SKM-1 treated with dmso at 0.1 percent for 144 hours (cell line): ENCODE measurements at regions not wholly inside any gene's neighbourhood (a gene's known extent, or its start where the extent isn't known, plus 50 kb on each side); places are given as distances from the start of the nearest gene placed in this dataset.
"Not testable (repeated sequence)": the region's sequence is repeated elsewhere in the genome, so short reads cannot be mapped to it uniquely, and the experiment has no call there.

Source experiments
- DNase-seq: peaks from one replicate; lab custom pipeline; 2025; ENCODE audit not compliant: unreplicated experiment; lab: John Stamatoyannopoulos, UW

DNA sequence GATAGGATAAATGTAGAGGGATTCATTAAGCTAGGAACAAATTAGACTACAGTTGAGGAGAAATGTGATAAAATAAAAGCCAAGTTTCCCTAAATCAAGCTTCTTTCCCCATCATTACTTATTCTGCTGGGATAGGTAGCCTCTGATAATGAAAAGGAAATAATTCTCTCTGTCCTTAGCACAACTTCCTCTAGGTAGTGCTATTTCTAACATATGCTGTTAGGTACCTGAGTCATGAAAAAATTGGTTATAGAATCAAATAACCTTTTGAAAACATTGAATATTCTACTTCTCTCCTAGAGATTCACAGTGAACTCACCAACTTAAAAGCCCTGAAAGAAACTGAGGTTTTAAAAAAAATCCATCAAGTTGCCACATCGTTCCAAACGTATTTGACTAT, 1793.1 kb downstream of the EFNA5 start:
- no peak for DNase-seq

DNA sequence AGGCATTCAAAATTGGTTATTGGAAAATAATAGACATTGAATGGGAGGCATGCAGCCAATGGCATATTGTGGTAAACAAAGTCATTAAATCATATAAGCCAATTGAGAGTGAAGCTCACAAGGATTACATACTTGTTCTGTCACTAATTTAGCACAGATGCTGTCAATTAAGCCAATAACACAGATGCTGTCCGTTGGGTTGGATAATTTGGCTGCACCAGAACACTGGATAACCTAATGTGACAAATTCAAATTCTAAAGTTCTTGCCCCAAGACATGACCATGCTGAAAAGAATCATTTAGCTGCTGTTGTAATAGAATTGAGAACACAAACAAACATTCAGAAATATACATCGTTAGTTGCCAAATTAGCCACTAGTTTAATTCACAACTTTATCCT, 1796.4 kb downstream of the EFNA5 start:
- no peak for DNase-seq

GRCh38 chr5:105872569-105873270, 1798.0 kb downstream of the EFNA5 start:
- DNase-seq: no peak

DNA sequence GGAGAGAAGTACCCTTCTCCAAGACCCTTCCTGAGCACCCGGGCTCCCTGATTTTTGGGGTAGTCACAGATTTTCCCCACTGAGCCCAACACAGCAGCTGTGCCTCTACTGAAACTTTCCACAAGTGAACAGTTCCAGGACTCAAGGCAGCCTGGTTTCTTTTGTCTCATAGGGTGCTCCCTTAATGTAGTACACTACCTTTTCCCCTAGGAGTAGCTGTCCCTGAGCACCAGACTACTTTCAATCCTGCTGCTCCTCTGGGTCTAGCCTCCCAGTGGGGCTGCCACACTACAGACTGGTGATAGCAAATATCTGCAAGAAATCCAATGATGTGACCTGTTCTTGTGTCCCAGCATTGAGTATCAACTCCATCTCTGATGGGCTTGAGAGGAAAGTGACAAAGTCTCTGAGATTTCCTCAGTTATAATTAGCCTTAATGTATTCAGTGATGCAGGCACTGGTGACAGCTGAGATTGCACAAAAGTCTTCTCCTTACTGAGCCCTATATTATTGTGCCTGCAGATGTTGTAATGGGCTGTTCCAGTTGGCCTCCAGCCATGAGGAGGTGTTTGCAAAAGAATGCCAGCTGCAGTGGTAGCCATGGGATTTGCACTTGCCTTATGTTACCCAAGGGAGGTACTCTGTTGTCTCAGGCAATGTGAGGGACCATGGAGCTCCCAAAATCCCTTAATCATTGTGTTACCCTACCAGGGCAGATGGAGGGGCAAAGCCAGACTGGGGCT, 1802.5 kb downstream of the EFNA5 start:
- DNase-seq: no peak

DNA sequence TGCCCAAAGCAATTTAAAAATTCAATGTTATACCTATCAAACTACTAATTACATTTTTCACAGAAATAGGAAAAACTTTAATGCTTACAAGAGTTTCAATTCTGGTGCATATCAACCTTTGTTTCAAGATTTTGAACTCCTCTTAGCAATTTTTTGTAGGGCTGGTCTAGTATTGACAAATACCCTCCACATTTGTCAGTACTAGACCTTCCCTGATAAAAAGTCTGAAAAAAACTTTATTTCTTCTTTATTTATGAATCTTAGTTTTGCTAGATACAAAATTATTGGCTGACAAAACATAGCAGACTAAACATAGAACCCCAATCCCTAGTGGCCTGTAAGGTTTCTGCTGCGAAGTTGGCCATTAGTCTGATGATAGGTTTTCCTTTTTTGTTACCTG, 1804.9 kb downstream of the EFNA5 start:
- no peak for DNase-seq

- DNase-seq: not testable (repeated sequence)
Measured at GRCh38 chr5:105859350-105859749, 1811.4 kb downstream of the EFNA5 start.

- DNase-seq: no peak
Measured at GRCh38 chr5:105849701-105850100, 1821.0 kb downstream of the EFNA5 start.

DNA sequence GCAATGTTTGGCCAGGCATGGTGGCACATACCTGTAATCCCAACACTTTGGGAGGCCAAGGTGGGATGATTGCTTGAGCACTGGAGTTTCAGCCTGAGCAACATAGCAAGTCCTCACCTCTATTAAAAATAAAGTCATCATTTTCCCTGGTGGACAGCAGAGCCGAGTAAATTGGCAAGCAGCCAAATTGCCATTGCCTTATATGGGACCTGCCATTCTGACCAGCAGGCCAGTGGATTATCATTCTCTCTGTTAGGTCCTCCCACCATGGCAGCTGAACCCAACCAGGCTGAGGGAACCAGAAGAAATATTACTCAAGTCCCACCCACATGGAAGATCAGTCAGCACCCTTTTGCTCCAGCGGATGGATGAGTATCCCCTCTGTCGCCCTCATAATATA, 1829.9 kb downstream of the EFNA5 start:
- DNase-seq: no peak

GRCh38 chr5:105836887-105837286, 1833.8 kb downstream of the EFNA5 start:
- DNase-seq: no peak

DNA sequence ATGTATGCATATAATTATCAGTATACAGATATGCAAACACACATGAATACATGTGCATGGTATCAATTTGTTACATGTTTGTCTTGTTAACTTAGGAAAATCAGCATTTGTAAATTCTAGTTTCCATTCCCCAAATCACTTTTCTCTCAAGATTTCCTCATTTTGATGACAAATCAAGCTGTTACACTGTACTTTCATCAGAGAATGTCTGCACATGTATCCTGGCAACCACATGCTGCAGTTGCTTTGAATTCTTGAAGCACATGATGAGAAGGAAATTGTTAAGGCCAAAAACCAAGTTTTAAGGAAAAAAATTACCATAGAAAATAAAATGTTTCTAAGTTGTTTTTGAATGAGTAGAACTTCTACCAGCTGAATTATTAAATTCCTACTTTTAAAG, 1834.5 kb downstream of the EFNA5 start:
- no peak for DNase-seq

DNA sequence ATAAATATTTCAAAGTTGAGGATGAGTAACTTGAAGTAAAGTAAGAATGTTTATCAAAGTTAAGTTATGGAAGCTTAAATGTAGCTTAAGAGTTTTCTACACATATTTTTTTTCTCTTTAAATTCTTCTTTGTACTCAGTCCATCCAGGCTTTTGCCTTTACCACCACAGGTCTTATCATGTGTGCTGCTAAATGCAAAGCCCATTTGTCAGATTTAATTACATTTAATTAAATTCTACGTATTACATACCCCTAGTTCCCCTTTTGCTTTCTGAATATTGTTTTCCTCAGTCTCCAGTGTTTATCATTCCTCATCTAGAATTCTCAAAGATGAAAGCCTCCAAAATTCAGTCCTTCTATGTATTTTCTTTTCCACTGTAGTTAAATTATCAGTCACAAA, 1841.9 kb downstream of the EFNA5 start:
- no peak for DNase-seq

GRCh38 chr5:105821800-105822199, 1848.9 kb downstream of the EFNA5 start:
- DNase-seq: no peak

DNA sequence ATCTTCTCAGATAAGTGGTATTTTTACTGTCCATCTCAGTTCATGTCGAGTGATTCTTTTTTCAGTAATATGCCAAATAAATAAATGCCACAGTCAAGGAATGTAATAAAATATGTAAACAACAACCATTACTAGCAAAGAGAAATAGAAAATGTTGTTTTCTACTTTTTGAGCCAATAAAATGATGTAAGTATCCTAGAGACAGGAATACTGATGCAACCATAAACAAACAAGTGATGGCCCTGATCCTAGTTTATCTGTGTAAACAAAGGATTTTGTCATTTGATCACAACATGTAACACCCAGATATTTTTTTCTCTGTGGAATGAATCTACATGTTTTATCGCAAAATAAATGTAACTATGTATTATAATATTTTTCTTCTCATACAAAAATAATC, 1852.8 kb downstream of the EFNA5 start:
- no peak for DNase-seq

DNA sequence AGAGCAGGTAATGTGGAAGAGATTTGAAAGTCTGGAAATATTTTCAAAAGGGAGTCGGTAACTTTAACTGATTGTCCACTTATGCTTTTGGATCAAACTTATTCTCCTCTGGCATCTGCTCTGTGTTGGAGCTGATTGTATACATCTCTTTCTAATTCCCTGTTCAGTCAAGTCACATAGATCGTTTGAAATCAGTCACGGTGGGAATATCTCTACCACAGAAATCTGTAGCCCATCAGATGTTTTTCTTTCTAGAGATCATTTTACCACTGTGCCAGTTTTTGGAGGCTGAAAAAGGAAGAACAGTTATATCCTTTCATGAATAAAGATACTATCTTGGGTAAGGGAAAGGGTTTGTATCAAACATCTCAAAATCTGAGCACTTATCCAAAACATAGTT, 1853.3 kb downstream of the EFNA5 start:
- no peak for DNase-seq

DNA sequence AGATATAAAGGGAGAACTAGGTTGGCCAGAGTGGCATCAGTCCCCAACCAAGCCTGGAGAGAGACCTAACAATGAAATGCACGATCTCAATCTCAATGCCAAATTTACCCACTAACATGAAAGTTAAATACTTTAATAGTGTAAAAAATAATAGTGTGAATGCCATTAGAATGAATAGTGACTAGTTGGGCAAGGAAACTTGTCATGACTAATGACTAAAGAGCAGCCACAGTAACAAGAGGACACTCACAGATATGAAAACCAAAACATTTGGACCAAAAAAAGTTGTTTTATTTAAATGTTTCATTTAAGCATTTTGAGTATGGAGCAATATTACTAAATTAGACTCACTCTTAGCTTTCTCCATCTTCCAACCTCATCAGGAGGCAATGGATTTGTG, 1853.8 kb downstream of the EFNA5 start:
- DNase-seq: no peak

DNA sequence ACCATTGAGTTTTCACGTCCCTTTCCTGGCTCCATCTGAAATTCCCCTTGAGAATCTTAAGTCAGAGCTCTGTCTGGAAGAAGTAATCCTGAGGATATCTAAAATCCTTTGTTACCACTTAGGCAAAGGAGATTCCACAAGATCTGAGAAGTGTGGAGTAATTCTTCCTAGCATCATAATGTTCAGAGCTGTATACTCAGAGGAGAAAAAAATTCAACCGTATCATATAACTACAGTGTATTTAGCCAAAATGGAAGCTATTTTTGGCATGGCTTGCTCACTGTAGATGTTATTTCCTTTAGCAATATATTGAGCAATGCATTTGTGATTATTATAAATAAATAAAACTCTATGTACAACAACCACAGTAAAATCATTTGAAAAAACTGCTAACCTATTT, 1858.4 kb downstream of the EFNA5 start:
- DNase-seq: no peak

GRCh38 chr5:105807951-105808350, 1862.8 kb downstream of the EFNA5 start:
- no peak for DNase-seq

GRCh38 chr5:105807290-105807689, 1863.4 kb downstream of the EFNA5 start:
- DNase-seq: no peak

DNA sequence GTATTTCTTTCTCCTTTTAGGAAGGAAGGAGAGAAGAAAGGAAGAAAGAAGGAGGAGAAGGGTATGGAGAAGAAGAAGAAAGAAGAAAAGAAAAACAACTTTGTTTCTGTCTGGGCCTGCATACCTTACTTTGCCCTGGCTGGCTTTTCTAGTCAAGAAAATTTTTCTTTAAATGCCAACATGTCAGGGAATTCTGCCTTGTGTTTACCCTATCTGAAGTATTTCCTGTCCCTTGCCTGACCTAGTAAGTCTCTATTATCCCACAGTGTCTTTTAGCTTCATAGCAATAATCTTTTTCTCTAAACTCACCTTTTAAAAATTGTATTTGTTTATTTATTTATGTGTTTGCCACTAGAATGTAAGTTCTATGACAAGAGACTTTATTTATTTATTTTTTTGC, 1864.1 kb downstream of the EFNA5 start:
- DNase-seq: no peak

DNA sequence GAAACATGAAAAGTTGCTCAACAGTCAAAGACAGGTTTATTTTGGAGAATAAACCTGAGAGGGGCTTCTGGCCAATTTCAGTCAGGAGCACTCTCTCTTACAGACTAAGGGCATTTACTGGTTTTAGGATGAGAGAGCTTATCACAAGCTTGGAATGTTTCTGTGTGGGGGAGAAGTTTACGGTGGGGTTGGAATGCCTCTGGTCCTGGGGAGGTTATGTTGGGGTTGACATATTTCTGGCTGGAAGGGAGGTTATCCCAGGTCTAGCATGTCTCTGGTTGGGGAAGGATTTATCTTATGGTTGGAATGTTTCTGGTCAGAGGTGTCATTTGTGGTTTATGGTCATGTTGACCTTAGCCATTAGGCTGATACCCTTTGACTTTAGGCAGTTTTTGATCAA, 1867.3 kb downstream of the EFNA5 start:
- no peak for DNase-seq

GRCh38 chr5:105794578-105794977, 1876.2 kb downstream of the EFNA5 start:
- DNase-seq: no peak

GRCh38 chr5:105789246-105789645, 1881.5 kb downstream of the EFNA5 start:
- DNase-seq: no peak

- DNase-seq: no peak
Measured at GRCh38 chr5:105783811-105784210, 1886.9 kb downstream of the EFNA5 start.
